GM21367 (cell line): ENCODE measurements at regions not wholly inside any gene's neighbourhood (a gene's known extent, or its start where the extent isn't known, plus 50 kb on each side); places are given as distances from the start of the nearest gene placed in this dataset.
"Not testable (repeated sequence)": the region's sequence is repeated elsewhere in the genome, so short reads cannot be mapped to it uniquely, and the experiment has no call there.

Experiments
- ATAC-seq: cut with Tn5 transposase; IDR thresholded peaks from one replicate; pipeline ENCODE4 v1.9.1; 2021; ENCODE audit not compliant: unreplicated experiment

DNA sequence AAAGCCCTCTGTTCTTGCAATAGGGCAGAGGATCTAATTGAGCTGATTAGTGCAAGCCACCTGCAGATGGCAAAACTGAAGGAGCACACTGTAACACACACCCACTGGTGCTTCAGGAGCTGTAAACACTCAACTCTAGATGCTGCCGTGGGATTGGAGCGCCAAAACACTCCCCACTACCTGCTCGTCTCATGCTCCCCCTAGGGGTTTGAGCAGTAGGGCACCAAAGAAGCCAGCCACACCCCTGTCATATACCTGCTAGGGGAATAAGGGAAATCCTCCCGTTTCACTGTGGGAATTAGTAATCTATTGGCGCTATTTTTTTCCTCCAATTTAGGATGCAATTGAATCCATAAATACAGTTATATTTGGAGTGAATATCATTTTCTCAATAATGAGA is 360.2 kb downstream of the GLUD2 start:
- no peak for ATAC-seq

DNA sequence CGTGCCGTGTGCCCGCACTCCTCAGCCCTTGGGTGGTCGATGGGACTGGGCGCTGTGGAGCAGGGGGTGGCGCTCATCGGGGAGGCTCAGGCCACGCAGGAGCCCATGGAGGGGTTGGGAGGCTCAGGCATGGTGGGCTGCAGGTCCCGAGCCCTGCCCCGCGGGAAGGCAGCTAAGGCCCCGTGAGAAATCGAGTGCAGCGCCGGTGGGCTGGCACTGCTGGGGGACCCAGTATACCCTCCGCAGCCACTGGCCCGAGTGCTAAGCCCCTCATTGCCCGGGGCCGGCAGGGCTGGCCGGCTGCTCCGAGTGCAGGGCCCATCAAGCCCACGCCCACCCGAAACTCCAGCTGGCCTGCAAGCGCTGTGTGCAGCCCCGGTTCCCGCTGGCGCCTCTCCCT is 384.1 kb downstream of the GLUD2 start:
- not testable (repeated sequence) for ATAC-seq

DNA sequence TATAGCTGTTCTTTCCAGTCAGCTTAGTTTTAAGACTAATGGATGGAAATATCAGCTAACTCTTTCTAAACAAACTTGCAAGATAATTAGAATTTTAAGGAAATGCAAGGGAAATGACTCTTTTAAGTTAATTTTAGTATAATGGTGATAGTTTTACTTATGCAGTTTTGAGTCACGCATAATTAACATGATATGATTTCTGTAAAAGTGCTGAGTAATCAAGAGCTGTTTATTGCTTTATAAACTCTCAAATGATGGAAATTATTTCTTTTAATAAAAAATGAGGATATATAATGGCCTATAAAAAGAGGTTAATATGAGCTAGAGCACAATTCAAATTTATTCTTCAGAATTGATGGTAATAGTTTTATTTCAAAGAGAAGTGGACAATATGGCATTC is 385.9 kb downstream of the GLUD2 start:
- no peak for ATAC-seq

DNA sequence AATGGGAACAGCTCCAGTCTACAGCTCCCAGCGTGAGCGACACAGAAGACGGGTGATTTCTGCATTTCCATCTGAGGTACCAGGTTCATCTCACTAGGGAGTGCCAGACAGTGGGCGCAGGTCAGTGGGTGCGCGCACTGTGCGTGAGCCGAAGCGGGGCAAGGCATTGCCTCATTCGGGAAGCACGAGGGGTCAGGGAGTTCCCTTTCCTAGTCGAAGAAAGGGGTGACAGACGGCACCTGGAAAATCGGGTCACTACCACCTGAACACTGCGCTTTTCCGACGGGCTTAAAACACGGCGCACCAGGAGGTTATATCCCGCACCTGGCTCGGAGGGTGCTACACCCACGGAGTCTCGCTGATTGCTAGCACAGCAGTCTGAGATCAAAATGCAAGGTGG is 390.3 kb downstream of the GLUD2 start:
- ATAC-seq: not testable (repeated sequence)

GRCh38 chrX:121455890-121456289 is 408.5 kb downstream of the GLUD2 start:
- peak; percentile 40 for ATAC-seq

DNA sequence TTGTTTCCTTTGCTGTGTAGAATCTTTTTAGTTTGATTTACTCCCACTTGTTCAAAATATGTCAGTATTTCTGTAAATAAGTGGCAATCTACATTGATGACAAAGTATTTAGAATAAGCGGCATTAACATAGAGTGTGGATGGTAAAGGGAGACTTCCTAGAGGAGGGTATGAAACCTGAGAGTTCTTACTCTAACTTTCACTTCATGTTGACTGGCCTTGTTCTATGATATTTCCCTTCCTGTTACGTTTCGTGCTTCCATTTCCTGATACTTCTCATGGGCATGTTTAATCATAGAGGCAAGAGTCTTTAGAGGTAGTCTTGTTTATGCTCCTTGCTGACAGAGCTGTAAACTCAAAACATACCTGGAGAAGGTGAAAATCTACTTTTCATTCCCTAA is 408.9 kb downstream of the GLUD2 start:
- ATAC-seq: peak; percentile 98

- ATAC-seq: no peak
Measured at GRCh38 chrX:121457096-121457495, 409.7 kb downstream of the GLUD2 start.

DNA sequence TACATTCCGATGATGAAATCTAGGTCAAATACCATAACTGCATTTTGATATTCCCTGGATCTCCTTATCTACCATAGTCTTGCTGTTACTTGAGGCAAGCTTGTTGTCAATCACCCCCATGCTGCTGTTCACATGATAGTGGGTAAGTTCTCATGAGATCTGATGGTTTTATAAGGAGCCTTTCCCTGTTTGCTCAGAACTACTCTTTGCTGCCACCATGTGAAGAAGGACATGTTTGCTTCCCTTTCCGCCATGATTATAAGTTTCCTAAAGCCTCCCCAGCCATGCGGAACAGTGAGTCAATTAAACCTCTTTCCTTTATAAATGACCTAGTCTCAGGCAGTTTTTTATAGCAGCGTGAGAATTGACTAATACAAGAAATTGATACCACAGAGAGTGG is 432.0 kb downstream of the GLUD2 start:
- no peak for ATAC-seq

DNA sequence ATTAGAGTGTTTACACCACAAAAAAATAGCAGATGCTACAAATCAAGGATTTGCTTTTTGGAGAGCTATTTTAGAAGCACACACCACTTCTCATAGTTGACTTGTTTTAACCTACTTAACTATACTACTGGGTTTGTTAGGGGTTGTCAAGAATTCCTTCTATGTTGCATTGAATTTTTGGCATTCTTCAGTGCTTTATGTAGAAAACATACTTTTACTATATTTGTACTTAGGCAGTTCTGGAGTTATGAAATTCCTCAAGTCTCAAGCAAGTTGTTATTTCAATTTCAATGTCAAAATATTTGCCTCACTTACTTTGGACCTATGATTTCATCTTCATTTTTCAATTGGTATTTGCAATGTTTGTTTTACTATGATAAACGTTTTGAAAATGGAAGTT is 449.6 kb downstream of the GLUD2 start:
- ATAC-seq: no peak

- no peak for ATAC-seq
Measured at GRCh38 chrX:121504153-121504552, 456.7 kb downstream of the GLUD2 start.

- ATAC-seq: no peak
Measured at GRCh38 chrX:121546317-121546716, 498.9 kb downstream of the GLUD2 start.

DNA sequence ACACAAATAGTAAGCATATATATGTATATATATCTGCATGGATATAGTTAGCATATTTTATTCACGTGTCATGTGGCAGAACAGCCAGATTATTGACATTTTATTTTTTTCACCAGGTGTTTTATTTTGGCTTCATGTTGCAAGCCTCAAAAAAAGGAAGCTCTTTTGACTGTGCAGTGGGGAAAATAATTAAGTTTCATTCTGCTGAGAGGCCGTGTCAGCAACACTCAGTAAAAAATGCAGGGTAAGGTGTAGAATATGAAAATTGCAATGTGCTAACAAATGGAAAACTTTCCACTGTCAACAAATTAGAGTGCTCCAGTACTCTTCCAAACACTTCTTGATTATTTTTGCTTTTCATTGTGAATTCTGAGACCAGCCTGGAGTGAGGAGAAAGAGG is 511.5 kb downstream of the GLUD2 start:
- ATAC-seq: no peak

DNA sequence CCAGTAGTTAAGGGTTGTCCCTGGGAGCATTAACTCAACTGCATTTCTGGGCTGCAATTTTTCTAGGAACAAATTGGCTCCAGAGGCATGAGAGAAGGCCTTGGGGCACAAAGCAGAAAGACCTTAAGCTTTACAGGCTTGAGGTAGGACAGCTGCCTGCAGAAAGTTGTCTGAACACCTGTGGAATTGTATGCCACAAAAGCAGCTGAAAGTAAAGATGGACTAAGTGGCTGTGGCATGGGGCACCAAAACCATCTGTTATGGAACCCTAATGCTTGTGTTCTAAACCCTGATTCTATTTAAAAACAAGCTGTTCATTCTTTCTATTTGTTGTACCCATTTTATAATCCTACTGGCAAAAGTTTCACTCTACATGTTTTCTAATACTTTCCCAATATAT is 515.2 kb downstream of the GLUD2 start:
- ATAC-seq: no peak

DNA sequence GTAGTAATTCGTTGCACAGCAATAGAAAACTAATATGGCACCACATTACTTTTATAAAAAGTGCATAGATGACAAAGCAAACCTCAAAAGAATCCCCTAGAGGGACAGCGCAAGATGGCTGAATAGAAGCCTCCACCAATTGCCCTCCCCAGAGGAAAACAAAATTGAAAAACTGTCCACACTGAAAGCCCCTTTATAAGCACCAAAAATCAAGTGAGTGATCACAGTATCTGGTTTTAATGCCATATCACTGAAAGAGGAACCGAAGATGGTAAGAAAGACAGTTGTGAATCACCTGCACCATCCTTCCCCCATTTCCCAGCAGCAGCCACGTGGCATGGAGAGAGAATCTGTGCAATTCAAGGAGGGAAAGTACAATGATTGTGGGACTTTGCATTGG is 522.2 kb downstream of the GLUD2 start:
- peak; percentile 78 for ATAC-seq

DNA sequence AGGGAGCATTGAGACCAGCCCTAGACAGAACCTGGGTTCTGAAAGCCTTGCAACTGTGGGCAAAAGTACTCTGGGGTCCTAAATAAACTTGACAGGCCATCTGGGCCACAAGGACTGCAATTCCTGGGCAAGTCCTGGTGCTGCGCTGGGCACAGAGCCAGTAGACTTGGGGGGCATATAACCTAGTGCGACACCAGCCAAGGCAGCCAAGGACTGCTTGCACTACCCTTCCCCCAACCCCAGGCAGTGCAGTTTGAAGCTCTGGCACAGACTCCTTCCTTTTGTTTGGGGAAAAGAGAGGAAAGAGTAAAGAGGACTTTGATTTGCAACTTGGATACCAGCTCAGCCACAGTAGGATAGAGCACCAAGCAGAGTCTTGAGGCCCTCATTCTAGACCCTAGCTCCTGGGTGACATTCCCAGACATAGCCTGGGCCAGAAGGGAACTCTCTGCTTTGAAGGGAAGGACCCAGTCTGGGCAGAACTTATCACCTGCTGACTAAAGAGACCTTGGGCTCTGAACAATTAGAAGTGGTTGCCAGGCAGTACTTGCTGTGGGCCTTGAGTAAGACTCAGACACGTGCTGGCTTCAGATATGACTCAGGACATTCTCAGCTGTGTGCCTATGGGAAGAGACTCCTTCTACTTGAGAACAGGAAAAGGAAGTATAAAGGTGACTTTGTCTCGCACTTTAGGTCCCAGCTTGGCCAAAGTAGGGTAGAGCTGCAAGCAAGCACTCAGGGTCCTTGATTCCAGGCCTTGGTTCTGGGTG is 522.8 kb downstream of the GLUD2 start:
- no peak for ATAC-seq

DNA sequence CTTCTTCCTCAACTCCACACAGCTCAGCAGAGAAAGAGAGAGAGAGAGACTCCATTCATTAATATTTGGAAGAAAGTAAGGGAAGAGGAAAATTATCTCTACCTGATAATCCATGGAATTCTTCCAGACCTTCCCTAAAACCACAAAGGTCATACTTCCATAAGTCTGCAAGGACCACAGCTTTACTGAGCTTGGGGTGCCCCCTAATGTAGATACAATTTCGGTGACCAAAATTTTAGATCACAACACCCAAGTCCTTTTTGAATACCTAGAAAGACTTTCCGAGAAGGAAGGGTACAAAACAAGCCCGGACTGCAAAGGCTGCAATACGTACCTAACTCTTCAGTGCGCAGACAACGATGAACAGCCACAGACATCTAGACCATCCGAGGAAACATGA is 523.9 kb downstream of the GLUD2 start:
- ATAC-seq: no peak

GRCh38 chrX:121574384-121574783 is 527.0 kb downstream of the GLUD2 start:
- ATAC-seq: not testable (repeated sequence)

DNA sequence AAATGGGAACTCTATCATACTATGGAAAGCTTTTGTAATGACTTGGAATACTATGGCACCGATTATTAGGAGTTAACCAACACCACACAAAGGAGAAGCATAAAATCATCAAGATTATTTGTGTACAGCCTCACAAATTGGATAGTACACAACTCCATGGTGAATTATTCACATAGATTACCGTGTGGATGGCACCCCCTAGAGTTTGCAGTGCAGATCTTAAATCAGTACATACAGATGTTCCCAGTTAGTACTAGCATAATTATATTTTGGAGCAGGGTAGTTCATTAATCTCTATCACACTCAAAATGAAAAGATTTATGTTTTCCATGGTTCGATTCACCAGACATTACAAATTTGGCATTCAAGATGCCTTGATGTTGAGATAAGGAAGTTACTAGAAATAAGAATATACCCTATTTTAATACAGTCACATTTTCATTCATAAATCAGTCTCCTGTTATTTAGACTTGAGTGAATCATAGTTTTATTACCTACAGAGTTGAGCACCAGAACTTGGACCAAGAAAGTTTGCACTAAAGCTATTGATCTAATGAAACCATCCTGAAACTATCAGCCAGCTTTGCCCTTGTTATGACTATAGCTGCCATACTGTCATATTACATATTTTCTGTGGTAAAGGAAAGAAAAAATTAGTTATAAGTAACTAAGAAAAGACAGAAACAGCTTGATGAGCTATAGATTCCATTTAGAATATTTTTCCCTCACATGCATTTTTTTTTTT is 531.8 kb downstream of the GLUD2 start:
- ATAC-seq: no peak

- ATAC-seq: no peak
Measured at GRCh38 chrX:121581885-121582284, 534.5 kb downstream of the GLUD2 start.

GRCh38 chrX:121585626-121586025 is 538.2 kb downstream of the GLUD2 start:
- ATAC-seq: no peak

DNA sequence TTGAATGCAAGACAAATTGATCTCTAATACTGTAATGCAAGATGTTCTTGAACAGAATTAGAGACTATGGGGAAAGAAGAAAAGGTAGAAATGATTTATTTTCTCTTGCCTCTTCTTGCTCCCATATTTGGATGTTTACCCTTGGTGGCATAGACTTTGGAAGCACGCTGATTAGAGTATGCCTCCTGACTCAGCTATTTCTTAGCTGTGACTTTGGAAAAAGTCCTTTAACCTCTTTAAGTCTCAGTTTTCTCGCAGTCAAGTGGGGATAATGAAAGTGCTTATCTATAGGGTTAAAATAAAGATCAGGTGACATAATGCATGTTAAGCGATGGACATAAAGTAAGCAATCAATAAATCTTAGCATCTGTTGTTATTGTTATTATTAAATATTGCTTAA is 545.5 kb downstream of the GLUD2 start:
- no peak for ATAC-seq

- ATAC-seq: no peak
Measured at GRCh38 chrX:121598356-121598755, 550.9 kb downstream of the GLUD2 start.

DNA sequence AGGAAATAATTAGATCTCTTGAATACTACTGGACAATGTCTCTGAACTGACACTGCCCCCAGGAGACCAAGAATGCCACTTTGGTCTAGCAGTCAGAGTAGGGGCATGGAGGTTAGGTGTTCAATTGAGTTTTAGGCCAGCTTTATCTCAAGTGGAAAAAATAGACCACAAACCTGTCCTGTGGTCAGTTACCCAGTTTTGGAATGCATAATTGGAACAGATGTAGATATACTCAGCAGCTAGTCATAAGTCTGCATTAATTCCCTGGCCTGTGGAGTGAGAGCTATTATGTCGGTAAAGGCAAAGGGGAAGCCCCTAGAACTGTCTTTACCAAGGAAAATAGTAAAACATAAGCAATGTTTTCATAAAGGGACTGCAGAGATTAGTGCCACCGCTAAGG is 587.7 kb downstream of the GLUD2 start:
- no peak for ATAC-seq
